ENCODE measurements at regions not wholly inside any gene's neighbourhood (a gene's known extent, or its start where the extent isn't known, plus 50 kb on each side); places are given as distances from the start of the nearest gene placed in this dataset.
A peak's percentile ranks its signal among the peaks of the same experiment; 100 is the strongest.

DNA sequence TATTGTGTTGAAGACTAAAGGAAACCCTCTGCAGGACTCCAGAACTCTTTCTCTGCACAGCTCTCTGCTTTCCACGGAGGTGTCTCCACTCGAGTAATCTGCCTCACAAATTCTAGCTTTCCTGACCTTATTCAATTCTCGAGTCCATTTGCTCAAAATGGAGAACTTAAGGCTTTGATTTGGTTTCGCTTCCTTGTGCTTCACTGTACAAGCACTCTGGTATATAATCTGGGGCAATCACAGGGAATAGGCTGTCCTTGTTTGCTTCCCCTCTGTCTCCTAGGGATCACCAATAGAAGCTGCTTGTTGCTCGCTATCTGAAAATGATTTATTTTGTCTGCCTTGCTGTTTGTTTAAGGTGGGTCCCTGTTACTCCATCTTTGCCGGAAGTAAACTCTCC lies 129.1 kb upstream of the DOCK10 start:
- H2BK15ac ChIP-seq (ENCODE audit: low read depth, poor library complexity, severe bottlenecking): no peak overlapping the region
- no peak overlapping the region for H2BK120ac ChIP-seq (ENCODE audit: low read depth, low read length)
- no peak overlapping the region for H4K91ac ChIP-seq (ENCODE audit: low read length)
- no peak for DNase-seq
- no peak overlapping the region for H3K4me3 ChIP-seq (ENCODE audit: insufficient read depth in 1 of 2, low read depth in 1 of 2, low read length in 2 of 2)
- H3K4me2 ChIP-seq (ENCODE audit: low read length, poor library complexity, severe bottlenecking): no peak overlapping the region
- H4K8ac ChIP-seq (ENCODE audit: low read length): no peak overlapping the region
- H3K4ac ChIP-seq (ENCODE audit: low read depth in 1 of 2, low read length in 2 of 2): no peak overlapping the region
- no peak overlapping the region for H2AFZ ChIP-seq (ENCODE audit: low read depth, low read length)
- H3K14ac ChIP-seq (ENCODE audit: low read length in 2 of 2): no peak overlapping the region
- WGBS: 84% methylated on average over 4 of the region's 6 CpGs
- no peak overlapping the region for H2AK5ac ChIP-seq (ENCODE audit: low read length, severe bottlenecking)
- peaks cover 0 to 32% of the 10 kb centered on the region in 2 experiments for H3K27me3 ChIP-seq (ENCODE audit: control insufficient read depth in 1 of 2, insufficient read depth in 1 of 2, low read length in 2 of 2)
- no peak overlapping the region for H3K18ac ChIP-seq (ENCODE audit: low read depth in 1 of 2, low read length in 2 of 2)
- no peaks in the 10 kb centered on the region for H3K4me1 ChIP-seq (ENCODE audit: control insufficient read depth, insufficient read depth, low read depth, low read length)
- no peak overlapping the region for H3K27ac ChIP-seq (ENCODE audit: low read length, poor library complexity, severe bottlenecking)
- H3K36me3 ChIP-seq (ENCODE audit: control insufficient read depth in 1 of 2, insufficient read depth in 2 of 2, low read depth in 1 of 2, low read length in 2 of 2): no peaks in the 10 kb centered on the region
- no peak overlapping the region for H2BK12ac ChIP-seq (ENCODE audit: low read length in 2 of 2)
- no peaks in the 10 kb centered on the region for H3K79me1 ChIP-seq (replicated peaks; ENCODE audit: low read length, poor library complexity, severe bottlenecking)
- H2BK5ac ChIP-seq (ENCODE audit: low read depth, low read length, poor library complexity, severe bottlenecking): no peak overlapping the region
- H3K9ac ChIP-seq (ENCODE audit: low read length): no peak overlapping the region
- H3K9me3 ChIP-seq (ENCODE audit: control insufficient read depth, low read length): no peaks in the 10 kb centered on the region
- no peak overlapping the region for H3K23ac ChIP-seq (ENCODE audit: low read length in 2 of 2)

DNA sequence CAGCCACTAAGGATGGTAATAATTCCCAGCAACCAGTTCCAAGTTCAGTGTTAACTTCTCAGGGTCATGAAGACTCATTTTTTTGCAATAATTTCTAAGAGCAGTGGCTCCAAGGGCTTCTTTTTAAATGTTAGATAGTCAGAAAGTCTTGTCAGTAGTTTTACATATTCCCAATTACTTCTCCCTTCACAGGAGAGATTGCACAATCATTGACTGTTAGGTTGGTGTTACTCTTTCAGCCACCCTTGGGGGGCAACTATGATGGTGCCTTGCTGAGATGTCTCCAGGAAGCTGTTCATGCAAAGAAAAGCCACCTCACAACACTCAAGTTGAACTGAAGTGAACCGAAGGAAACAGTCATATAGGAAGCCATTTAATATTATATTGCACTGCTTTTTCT lies 127.9 kb upstream of the DOCK10 start:
- no CpG with 5 or more reads among the region's 1 CpG for WGBS
- H3K9me3 ChIP-seq (ENCODE audit: control insufficient read depth, low read length): no peaks in the 10 kb centered on the region
- H3K23ac ChIP-seq (ENCODE audit: low read length in 2 of 2): no peak overlapping the region
- no peak overlapping the region for H3K27ac ChIP-seq (ENCODE audit: low read length, poor library complexity, severe bottlenecking)
- H3K27me3 ChIP-seq (ENCODE audit: control insufficient read depth in 1 of 2, insufficient read depth in 1 of 2, low read length in 2 of 2): peaks cover 0 to 32% of the 10 kb centered on the region in 2 experiments
- H3K9ac ChIP-seq (ENCODE audit: low read length): no peak overlapping the region
- no peak overlapping the region for H3K4me2 ChIP-seq (ENCODE audit: low read length, poor library complexity, severe bottlenecking)
- H3K4ac ChIP-seq (ENCODE audit: low read depth in 1 of 2, low read length in 2 of 2): no peak overlapping the region
- H3K79me1 ChIP-seq (replicated peaks; ENCODE audit: low read length, poor library complexity, severe bottlenecking): no peaks in the 10 kb centered on the region
- no peak overlapping the region for H2BK12ac ChIP-seq (ENCODE audit: low read length in 2 of 2)
- H2AFZ ChIP-seq (ENCODE audit: low read depth, low read length): no peak overlapping the region
- no peak overlapping the region for H3K14ac ChIP-seq (ENCODE audit: low read length in 2 of 2)
- H2BK5ac ChIP-seq (ENCODE audit: low read depth, low read length, poor library complexity, severe bottlenecking): no peak overlapping the region
- no peaks in the 10 kb centered on the region for H3K4me1 ChIP-seq (ENCODE audit: control insufficient read depth, insufficient read depth, low read depth, low read length)
- H2AK5ac ChIP-seq (ENCODE audit: low read length, severe bottlenecking): no peak overlapping the region
- H3K4me3 ChIP-seq (ENCODE audit: insufficient read depth in 1 of 2, low read depth in 1 of 2, low read length in 2 of 2): no peak overlapping the region
- no peak overlapping the region for H4K91ac ChIP-seq (ENCODE audit: low read length)
- DNase-seq: no peak
- H3K36me3 ChIP-seq (ENCODE audit: control insufficient read depth in 1 of 2, insufficient read depth in 2 of 2, low read depth in 1 of 2, low read length in 2 of 2): no peaks in the 10 kb centered on the region
- H3K18ac ChIP-seq (ENCODE audit: low read depth in 1 of 2, low read length in 2 of 2): no peak overlapping the region
- no peak overlapping the region for H2BK15ac ChIP-seq (ENCODE audit: low read depth, poor library complexity, severe bottlenecking)
- H2BK120ac ChIP-seq (ENCODE audit: low read depth, low read length): no peak overlapping the region
- H4K8ac ChIP-seq (ENCODE audit: low read length): no peak overlapping the region

DNA sequence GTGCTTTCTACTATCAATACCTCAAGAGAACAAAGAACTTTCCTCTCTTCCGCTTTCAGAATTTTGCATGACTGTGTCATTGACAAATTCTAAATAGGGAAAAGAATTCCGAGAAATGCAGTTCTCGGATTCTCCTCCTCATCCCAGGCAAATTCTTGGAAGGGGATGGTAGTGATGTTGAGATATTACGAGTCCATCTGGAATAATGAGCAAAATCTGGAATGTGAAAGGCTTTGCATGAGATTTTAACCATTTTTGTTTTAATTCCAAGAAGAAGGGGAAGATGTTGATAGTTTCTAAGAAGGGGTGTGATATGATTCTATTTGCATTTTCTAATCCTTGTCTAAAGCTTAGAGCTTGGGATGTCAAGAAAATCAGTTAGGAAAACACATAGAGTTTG lies 127.1 kb upstream of the DOCK10 start:
- Histone ChIP-seq H3K9ac (ENCODE audit: low read length) (no peak overlapping the region), H2BK5ac (ENCODE audit: low read depth, low read length, poor library complexity, severe bottlenecking) (no peak overlapping the region), H3K4ac (ENCODE audit: low read depth in 1 of 2, low read length in 2 of 2) (no peak overlapping the region), H2BK12ac (ENCODE audit: low read length in 2 of 2) (no peak overlapping the region), H2AK5ac (ENCODE audit: low read length, severe bottlenecking) (no peak overlapping the region), H3K4me1 (ENCODE audit: control insufficient read depth, insufficient read depth, low read depth, low read length) (no peaks in the 10 kb centered on the region), H3K36me3 (ENCODE audit: control insufficient read depth in 1 of 2, insufficient read depth in 2 of 2, low read depth in 1 of 2, low read length in 2 of 2) (no peaks in the 10 kb centered on the region), H3K9me3 (ENCODE audit: control insufficient read depth, low read length) (no peaks in the 10 kb centered on the region), H3K79me1 (replicated peaks; ENCODE audit: low read length, poor library complexity, severe bottlenecking) (no peaks in the 10 kb centered on the region), H4K8ac (ENCODE audit: low read length) (no peak overlapping the region), H2AFZ (ENCODE audit: low read depth, low read length) (no peak overlapping the region), H3K18ac (ENCODE audit: low read depth in 1 of 2, low read length in 2 of 2) (no peak overlapping the region), H3K27ac (ENCODE audit: low read length, poor library complexity, severe bottlenecking) (no peak overlapping the region), H3K23ac (ENCODE audit: low read length in 2 of 2) (no peak overlapping the region), H3K14ac (ENCODE audit: low read length in 2 of 2) (no peak overlapping the region), H3K4me2 (ENCODE audit: low read length, poor library complexity, severe bottlenecking) (no peak overlapping the region), H4K91ac (ENCODE audit: low read length) (no peak overlapping the region), H2BK120ac (ENCODE audit: low read depth, low read length) (no peak overlapping the region), H3K27me3 (ENCODE audit: control insufficient read depth in 1 of 2, insufficient read depth in 1 of 2, low read length in 2 of 2) (peaks cover 0 to 32% of the 10 kb centered on the region in 2 experiments), H2BK15ac (ENCODE audit: low read depth, poor library complexity, severe bottlenecking) (no peak overlapping the region), H3K4me3 (ENCODE audit: insufficient read depth in 1 of 2, low read depth in 1 of 2, low read length in 2 of 2) (no peak overlapping the region)
- WGBS: 85% methylated on average over 4 of the region's 4 CpGs
- no peak for DNase-seq

DNA sequence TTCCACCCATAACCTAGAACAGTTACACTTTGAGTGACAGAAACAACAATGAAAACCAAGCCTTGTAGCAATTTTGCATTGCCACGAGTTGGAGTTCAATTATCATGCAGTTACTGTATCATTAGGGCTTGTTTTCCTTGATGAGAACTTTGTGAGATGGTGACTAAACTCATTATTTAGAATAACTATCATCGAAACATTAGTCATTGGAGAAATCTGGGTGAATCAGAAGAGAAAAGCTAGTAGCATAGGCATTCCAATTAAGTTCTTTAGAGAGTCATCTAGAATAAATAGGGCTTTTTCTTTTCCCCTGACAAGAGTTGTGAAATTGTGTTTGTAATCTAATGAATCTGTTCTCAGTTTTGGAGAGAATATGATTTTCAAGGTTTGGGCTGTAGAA lies 122.8 kb upstream of the DOCK10 start:
- Histone ChIP-seq H3K79me1 (replicated peaks; ENCODE audit: low read length, poor library complexity, severe bottlenecking) (no peaks in the 10 kb centered on the region), H3K9ac (ENCODE audit: low read length) (peak overlapping the region; percentile 1), H3K4me1 (ENCODE audit: control insufficient read depth, insufficient read depth, low read depth, low read length) (no peaks in the 10 kb centered on the region), H2BK120ac (ENCODE audit: low read depth, low read length) (no peak overlapping the region), H4K8ac (ENCODE audit: low read length) (no peak overlapping the region), H3K27ac (ENCODE audit: low read length, poor library complexity, severe bottlenecking) (no peak overlapping the region), H3K4me3 (ENCODE audit: insufficient read depth in 1 of 2, low read depth in 1 of 2, low read length in 2 of 2) (peak overlapping the region in 1 of 2 experiments; percentile 55), H2AFZ (ENCODE audit: low read depth, low read length) (no peak overlapping the region), H4K91ac (ENCODE audit: low read length) (no peak overlapping the region), H2BK15ac (ENCODE audit: low read depth, poor library complexity, severe bottlenecking) (peak overlapping the region; percentile 36), H2BK12ac (ENCODE audit: low read length in 2 of 2) (no peak overlapping the region), H3K23ac (ENCODE audit: low read length in 2 of 2) (no peak overlapping the region), H3K14ac (ENCODE audit: low read length in 2 of 2) (no peak overlapping the region), H2BK5ac (ENCODE audit: low read depth, low read length, poor library complexity, severe bottlenecking) (no peak overlapping the region), H3K27me3 (ENCODE audit: control insufficient read depth in 1 of 2, insufficient read depth in 1 of 2, low read length in 2 of 2) (peaks cover 0 to 28% of the 10 kb centered on the region in 2 experiments), H3K4ac (ENCODE audit: low read depth in 1 of 2, low read length in 2 of 2) (no peak overlapping the region), H3K9me3 (ENCODE audit: control insufficient read depth, low read length) (no peaks in the 10 kb centered on the region), H3K4me2 (ENCODE audit: low read length, poor library complexity, severe bottlenecking) (no peak overlapping the region), H2AK5ac (ENCODE audit: low read length, severe bottlenecking) (no peak overlapping the region), H3K36me3 (ENCODE audit: control insufficient read depth in 1 of 2, insufficient read depth in 2 of 2, low read depth in 1 of 2, low read length in 2 of 2) (no peaks in the 10 kb centered on the region), H3K18ac (ENCODE audit: low read depth in 1 of 2, low read length in 2 of 2) (peak overlapping the region in 1 of 2 experiments; percentile 3)
- 30% methylated on average over 2 of the region's 2 CpGs for WGBS
- peak; percentile 22 for DNase-seq

Data from mesenchymal stem cell (in vitro differentiated cells and primary cell).